GM23338 (cell line): ENCODE measurements at regions not wholly inside any gene's neighbourhood (a gene's known extent, or its start where the extent isn't known, plus 50 kb on each side); places are given as distances from the start of the nearest gene placed in this dataset.
"Not testable (repeated sequence)": the region's sequence is repeated elsewhere in the genome, so short reads cannot be mapped to it uniquely, and the experiment has no call there.

Source experiments
- CREB1 ChIP-seq: fragments of 250-450 bp; sonication (Bioruptor Pico); IDR thresholded peaks from 2 replicates; pipeline ENCODE4 v1.5.0; 2020; ENCODE audit warnings: low read depth, mild to moderate bottlenecking, moderate library complexity
- CTCF ChIP-seq, 2 experiments: fragments of 200-600 bp in 1 of 2; sonication (generic) in 1 of 2; conservative IDR thresholded peaks; 2 replicates each; pipeline versions ENCODE4 v1.5.1 to v1.6.1; 2016 to 2017; ENCODE audit warnings: antibody characterized with exemption in 2 of 2, low read depth in 2 of 2, mild to moderate bottlenecking in 2 of 2, moderate library complexity in 1 of 2
- EZH2 ChIP-seq: fragments of 200-600 bp; sonication (generic); IDR thresholded peaks from one replicate; pipeline ENCODE4 v1.8.0; 2017; ENCODE audit warnings: antibody characterized with exemption, mild to moderate bottlenecking, low read depth; ENCODE audit not compliant: unreplicated experiment
- EZH2phosphoT487 ChIP-seq: fragments of 200-600 bp; sonication (generic); IDR thresholded peaks from one replicate; pipeline ENCODE4 v1.8.1; 2018; ENCODE audit warnings: antibody characterized with exemption; ENCODE audit not compliant: unreplicated experiment
- JUNB ChIP-seq: IDR thresholded peaks from one replicate; pipeline ENCODE4 v1.6.1; 2016; ENCODE audit warnings: antibody characterized with exemption; ENCODE audit not compliant: unreplicated experiment
- POLR2AphosphoS5 ChIP-seq: IDR thresholded peaks from 2 replicates; pipeline ENCODE4 v1.6.1; 2016; ENCODE audit warnings: antibody characterized with exemption, low read depth
- STAT1 ChIP-seq: IDR thresholded peaks from one replicate; pipeline ENCODE4 v1.6.1; 2016; ENCODE audit warnings: antibody characterized with exemption; ENCODE audit not compliant: unreplicated experiment
- ZNF114 ChIP-seq: fragments of 250-450 bp; sonication (Bioruptor Pico); IDR thresholded peaks from 2 replicates; pipeline ENCODE4 v1.5.0; 2020; ENCODE audit warnings: mild to moderate bottlenecking, moderate library complexity
- ZNF331 ChIP-seq: fragments of 250-450 bp; sonication (Bioruptor Pico); IDR thresholded peaks from 2 replicates; pipeline ENCODE4 v1.5.0; 2020; ENCODE audit warnings: low read depth, mild to moderate bottlenecking, moderate library complexity
- TF ChIP-seq, protein P1 (sequence below): IDR thresholded peaks from one replicate; pipeline ENCODE4 v1.6.1; 2018; ENCODE audit warnings: antibody characterized with exemption; ENCODE audit not compliant: unreplicated experiment
- TF ChIP-seq, protein P2 (sequence below): IDR thresholded peaks from 2 replicates; pipeline ENCODE4 v1.6.1; 2016; ENCODE audit warnings: antibody characterized with exemption

DNA sequence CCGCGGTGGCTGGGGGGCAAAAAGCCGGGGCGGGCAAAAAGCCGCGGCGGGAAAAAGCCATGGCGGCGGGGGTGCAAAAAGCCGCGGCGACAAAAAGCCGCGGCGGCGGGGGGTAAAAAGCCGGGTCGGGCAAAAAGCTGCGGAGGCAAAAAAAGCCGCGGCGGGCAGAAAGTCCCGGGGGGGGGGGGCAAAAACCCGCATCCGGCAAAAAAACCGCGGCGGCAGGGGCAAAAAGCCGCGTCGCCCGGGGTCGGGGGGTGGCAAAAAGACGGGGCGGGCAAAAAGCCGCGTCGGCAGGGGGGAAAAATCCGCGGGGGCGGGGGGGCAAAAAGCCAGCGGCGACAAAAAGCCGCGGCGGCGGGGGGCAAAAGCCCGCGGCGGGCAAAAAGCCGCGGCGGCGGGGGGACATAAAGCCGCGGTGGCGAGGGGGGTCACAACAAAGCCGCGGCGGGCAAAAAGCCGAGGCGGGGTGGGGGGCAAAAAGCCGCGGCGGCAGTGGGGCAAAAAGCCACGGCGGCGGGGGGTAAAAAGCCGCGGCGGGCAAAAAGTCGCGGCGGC, 1634.4 kb downstream of the RPIA start:
- TF ChIP-seq EZH2; POLR2AphosphoS5; ZNF331 (CRISPR knock-in tag); CTCF (conservative IDR thresholded peaks at IDR 0.05; ENCODE audit: low read depth in 2 of 2); EZH2phosphoT487; JUNB; CREB1; STAT1; ZNF114 (CRISPR knock-in tag): not testable (repeated sequence)
- TF ChIP-seq, protein P1, sequence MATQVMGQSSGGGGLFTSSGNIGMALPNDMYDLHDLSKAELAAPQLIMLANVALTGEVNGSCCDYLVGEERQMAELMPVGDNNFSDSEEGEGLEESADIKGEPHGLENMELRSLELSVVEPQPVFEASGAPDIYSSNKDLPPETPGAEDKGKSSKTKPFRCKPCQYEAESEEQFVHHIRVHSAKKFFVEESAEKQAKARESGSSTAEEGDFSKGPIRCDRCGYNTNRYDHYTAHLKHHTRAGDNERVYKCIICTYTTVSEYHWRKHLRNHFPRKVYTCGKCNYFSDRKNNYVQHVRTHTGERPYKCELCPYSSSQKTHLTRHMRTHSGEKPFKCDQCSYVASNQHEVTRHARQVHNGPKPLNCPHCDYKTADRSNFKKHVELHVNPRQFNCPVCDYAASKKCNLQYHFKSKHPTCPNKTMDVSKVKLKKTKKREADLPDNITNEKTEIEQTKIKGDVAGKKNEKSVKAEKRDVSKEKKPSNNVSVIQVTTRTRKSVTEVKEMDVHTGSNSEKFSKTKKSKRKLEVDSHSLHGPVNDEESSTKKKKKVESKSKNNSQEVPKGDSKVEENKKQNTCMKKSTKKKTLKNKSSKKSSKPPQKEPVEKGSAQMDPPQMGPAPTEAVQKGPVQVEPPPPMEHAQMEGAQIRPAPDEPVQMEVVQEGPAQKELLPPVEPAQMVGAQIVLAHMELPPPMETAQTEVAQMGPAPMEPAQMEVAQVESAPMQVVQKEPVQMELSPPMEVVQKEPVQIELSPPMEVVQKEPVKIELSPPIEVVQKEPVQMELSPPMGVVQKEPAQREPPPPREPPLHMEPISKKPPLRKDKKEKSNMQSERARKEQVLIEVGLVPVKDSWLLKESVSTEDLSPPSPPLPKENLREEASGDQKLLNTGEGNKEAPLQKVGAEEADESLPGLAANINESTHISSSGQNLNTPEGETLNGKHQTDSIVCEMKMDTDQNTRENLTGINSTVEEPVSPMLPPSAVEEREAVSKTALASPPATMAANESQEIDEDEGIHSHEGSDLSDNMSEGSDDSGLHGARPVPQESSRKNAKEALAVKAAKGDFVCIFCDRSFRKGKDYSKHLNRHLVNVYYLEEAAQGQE: not testable (repeated sequence)
- TF ChIP-seq, protein P2, sequence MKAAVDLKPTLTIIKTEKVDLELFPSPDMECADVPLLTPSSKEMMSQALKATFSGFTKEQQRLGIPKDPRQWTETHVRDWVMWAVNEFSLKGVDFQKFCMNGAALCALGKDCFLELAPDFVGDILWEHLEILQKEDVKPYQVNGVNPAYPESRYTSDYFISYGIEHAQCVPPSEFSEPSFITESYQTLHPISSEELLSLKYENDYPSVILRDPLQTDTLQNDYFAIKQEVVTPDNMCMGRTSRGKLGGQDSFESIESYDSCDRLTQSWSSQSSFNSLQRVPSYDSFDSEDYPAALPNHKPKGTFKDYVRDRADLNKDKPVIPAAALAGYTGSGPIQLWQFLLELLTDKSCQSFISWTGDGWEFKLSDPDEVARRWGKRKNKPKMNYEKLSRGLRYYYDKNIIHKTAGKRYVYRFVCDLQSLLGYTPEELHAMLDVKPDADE: not testable (repeated sequence)
